ENCODE measurements at regions not wholly inside any gene's neighbourhood (a gene's known extent, or its start where the extent isn't known, plus 50 kb on each side); places are given as distances from the start of the nearest gene placed in this dataset.

- DNase-seq (peak; percentile 14), ATAC-seq (no peak)
- H3K9me3 ChIP-seq (ENCODE audit: low read length) = no peaks in the 10 kb centered on the region
- H3K36me3 ChIP-seq (ENCODE audit: low read depth, low read length) = no peaks in the 10 kb centered on the region
- no peaks in the 10 kb centered on the region for H3F3A ChIP-seq (ENCODE audit: low read length, unreplicated experiment)
- TF ChIP-seq CTCF (conservative IDR thresholded peaks at IDR 0.05; ENCODE audit: low read depth, low read length) = no peak
- TF ChIP-seq EZH2phosphoT487 (IDR thresholded peaks at IDR 0.05; ENCODE audit: borderline replicate concordance, low read length) = no peak
- TF ChIP-seq EZH2 (IDR thresholded peaks at IDR 0.05; ENCODE audit: low read length, unreplicated experiment) = no peak
- no peak overlapping the region for H3K9ac ChIP-seq (ENCODE audit: low read length)
- intact Hi-C loops (cut with micrococcal nuclease) = no loop called here
- no peak overlapping the region for H2AFZ ChIP-seq (ENCODE audit: low read length)
- CTCF ChIA-PET = interaction anchor here (0.5 kb wide), 1 partner anchor 1279 kb away, joined by 3 read pairs; no protein-coding TSS in a partner anchor
- H3K4me2 ChIP-seq (ENCODE audit: low read length) = no peak overlapping the region
- no peak overlapping the region for H3K4me3 ChIP-seq (ENCODE audit: low read length)
- POLR2A ChIA-PET (ENCODE audit: unreplicated experiment) = no interaction called here
- H3K79me2 ChIP-seq (ENCODE audit: low read length) = no peaks in the 10 kb centered on the region
- no peaks in the 10 kb centered on the region for H3K27me3 ChIP-seq (ENCODE audit: low read length)
- no peak overlapping the region for H3K27ac ChIP-seq (ENCODE audit: low read length)
- no peaks in the 10 kb centered on the region for H4K20me1 ChIP-seq (ENCODE audit: low read length)
- no peaks in the 10 kb centered on the region for H3K9me2 ChIP-seq (replicated peaks; ENCODE audit: low read length)
- no TSS peak for BruUV-seq (replicated peaks)
- no peaks in the 10 kb centered on the region for H3K4me1 ChIP-seq (ENCODE audit: insufficient read depth, low read length)
Observed at GRCh38 chr5:100448111-100448528, 87.1 kb upstream of the FAM174A start.

- Histone ChIP-seq H3K36me3 (ENCODE audit: low read depth, low read length) (no peaks in the 10 kb centered on the region), H2AFZ (ENCODE audit: low read length) (no peak overlapping the region), H3K27ac (ENCODE audit: low read length) (no peak overlapping the region), H3K4me2 (ENCODE audit: low read length) (no peak overlapping the region), H3K27me3 (ENCODE audit: low read length) (no peaks in the 10 kb centered on the region), H3K79me2 (ENCODE audit: low read length) (no peaks in the 10 kb centered on the region), H3K9ac (ENCODE audit: low read length) (no peak overlapping the region), H3K9me3 (ENCODE audit: low read length) (no peaks in the 10 kb centered on the region), H3K4me1 (ENCODE audit: insufficient read depth, low read length) (no peaks in the 10 kb centered on the region), H3F3A (ENCODE audit: low read length, unreplicated experiment) (no peaks in the 10 kb centered on the region), H3K4me3 (ENCODE audit: low read length) (no peak overlapping the region), H4K20me1 (ENCODE audit: low read length) (no peaks in the 10 kb centered on the region), H3K9me2 (replicated peaks; ENCODE audit: low read length) (no peaks in the 10 kb centered on the region)
- no peak for TF ChIP-seq EZH2phosphoT487 (IDR thresholded peaks at IDR 0.05; ENCODE audit: borderline replicate concordance, low read length)
- TF ChIP-seq CTCF (conservative IDR thresholded peaks at IDR 0.05; ENCODE audit: low read depth, low read length) = no peak
- no peak for TF ChIP-seq EZH2 (IDR thresholded peaks at IDR 0.05; ENCODE audit: low read length, unreplicated experiment)
- ATAC-seq = peak; percentile 89
- intact Hi-C loops (cut with micrococcal nuclease) = no loop called here
- POLR2A ChIA-PET (ENCODE audit: unreplicated experiment) = no interaction called here
- CTCF ChIA-PET = interaction anchor here (0.5 kb wide), 1 partner anchor 157 kb away, joined by 3 read pairs; no protein-coding TSS in a partner anchor
- no peak for DNase-seq
- BruUV-seq (replicated peaks) = no TSS peak
Observed at GRCh38 chr5:100446879-100447430, 88.2 kb upstream of the FAM174A start.

- H3K27ac ChIP-seq (ENCODE audit: low read length) = no peak overlapping the region
- ChIA-PET POLR2A (ENCODE audit: unreplicated experiment) (no interaction called here), CTCF (interaction anchor here (0.7 kb wide), 1 partner anchor 22 kb away, joined by 4 read pairs; no protein-coding TSS in a partner anchor)
- intact Hi-C loops (cut with micrococcal nuclease) = no loop called here
- no peaks in the 10 kb centered on the region for H3K27me3 ChIP-seq (ENCODE audit: low read length)
- H4K20me1 ChIP-seq (ENCODE audit: low read length) = no peaks in the 10 kb centered on the region
- H2AFZ ChIP-seq (ENCODE audit: low read length) = no peak overlapping the region
- no TSS peak for BruUV-seq (replicated peaks)
- H3K4me1 ChIP-seq (ENCODE audit: insufficient read depth, low read length) = no peaks in the 10 kb centered on the region
- no peaks in the 10 kb centered on the region for H3K9me2 ChIP-seq (replicated peaks; ENCODE audit: low read length)
- ATAC-seq (peak; percentile 54), DNase-seq (peak; percentile 35)
- H3K4me3 ChIP-seq (ENCODE audit: low read length) = no peak overlapping the region
- H3K9me3 ChIP-seq (ENCODE audit: low read length) = no peaks in the 10 kb centered on the region
- no peak for TF ChIP-seq EZH2phosphoT487 (IDR thresholded peaks at IDR 0.05; ENCODE audit: borderline replicate concordance, low read length)
- no peak for TF ChIP-seq EZH2 (IDR thresholded peaks at IDR 0.05; ENCODE audit: low read length, unreplicated experiment)
- no peaks in the 10 kb centered on the region for H3K79me2 ChIP-seq (ENCODE audit: low read length)
- no peak overlapping the region for H3K4me2 ChIP-seq (ENCODE audit: low read length)
- H3F3A ChIP-seq (ENCODE audit: low read length, unreplicated experiment) = no peaks in the 10 kb centered on the region
- H3K9ac ChIP-seq (ENCODE audit: low read length) = no peak overlapping the region
- no peaks in the 10 kb centered on the region for H3K36me3 ChIP-seq (ENCODE audit: low read depth, low read length)
Observed at GRCh38 chr5:100444961-100445360, 90.2 kb upstream of the FAM174A start.

All from PC-3 (cell line).